ENCODE measurements at regions not wholly inside any gene's neighbourhood (a gene's known extent, or its start where the extent isn't known, plus 50 kb on each side); places are given as distances from the start of the nearest gene placed in this dataset.

GRCh38 chr6:167679122-167679736, 147.5 kb upstream of the AFDN start:
- TF ChIP-seq YY1 (tag by site-specific recombination; IDR thresholded peaks at IDR 0.05) (no peak), ZNF302 (tag by site-specific recombination; IDR thresholded peaks at IDR 0.05; ENCODE audit: low read depth) (no peak), ZBTB49 (tag by site-specific recombination; IDR thresholded peaks at IDR 0.05; ENCODE audit: low read depth) (no peak), ZNF639 (tag by site-specific recombination; IDR thresholded peaks at IDR 0.05) (no peak), CTCF (tag by site-specific recombination; IDR thresholded peaks at IDR 0.05) (no peak), REST (tag by site-specific recombination; IDR thresholded peaks at IDR 0.05) (no peak), ZNF449 (tag by site-specific recombination; IDR thresholded peaks at IDR 0.05) (no peak), SP7 (tag by site-specific recombination; IDR thresholded peaks at IDR 0.05) (no peak), ZBTB8A (tag by site-specific recombination; IDR thresholded peaks at IDR 0.05) (no peak), ZNF37A (tag by site-specific recombination; IDR thresholded peaks at IDR 0.05) (no peak)
